HCT116 (cell line): ENCODE measurements at regions not wholly inside any gene's neighbourhood (a gene's known extent, or its start where the extent isn't known, plus 50 kb on each side); places are given as distances from the start of the nearest gene placed in this dataset.

Experiments
- ATAC-seq: fragments of 200-7000 bp; cut with Tn5 transposase; 2 replicates; pipeline ENCODE4 v1.9.1; 2020; ENCODE audit warnings: mild to moderate bottlenecking, moderate library complexity
- BruUV-seq: library from RNA; stranded (reverse); fragments of 400-500 nt; replicated peaks from 2 replicates; lab custom pipeline; 2021; lab: Mats Ljungman, UMichigan
- CTCF ChIA-PET: fragments of 300-600 bp; sonication (Branson Sonifier 250); formaldehyde crosslinking; loops from one replicate; lab custom pipeline; 2021; ENCODE audit warnings: antibody characterized with exemption; lab: Charles Lee
- POLR2A ChIA-PET: fragments of 300-600, 350-600 bp; sonication (Branson Sonifier 250); formaldehyde crosslinking; loops from one replicate; lab custom pipeline; 2021; ENCODE audit warnings: antibody characterized with exemption; lab: Charles Lee
- RAD21 ChIA-PET, 2 experiments: fragments of 300-600 bp; sonication (Branson Sonifier 250); formaldehyde crosslinking; loops; one replicate each; lab custom pipeline; 2023; ENCODE audit warnings: low total read pairs in 2 of 2; ENCODE audit not compliant: uncharacterized antibody in 2 of 2, unreplicated experiment in 2 of 2, low non-redundant PET in 1 of 2; lab: Charles Lee
- DNase-seq: peaks from one replicate; pipeline ENCODE4 v3.0.0-alpha.2; 2010; ENCODE audit warnings: low read depth, low spot score
- H2AFZ ChIP-seq: fragments of 200-600 bp; shearing (Covaris generic), sonication (generic); 2 replicates; pipeline ENCODE4 v1.6.1; 2017; ENCODE audit warnings: low read depth, mixed run types, mixed read lengths, antibody characterized with exemption, low read length; ENCODE audit not compliant: poor library complexity, severe bottlenecking
- H3K27ac ChIP-seq: 2 replicates; pipeline ENCODE4 v1.5.1; 2012; ENCODE audit warnings: low read depth, low read length
- H3K27me3 ChIP-seq: fragments of 200-600 bp; sonication (generic); 2 replicates; pipeline ENCODE4 v1.6.1; 2016; ENCODE audit warnings: mixed run types, low read length, mixed read lengths; ENCODE audit not compliant: insufficient read depth
- H3K36me3 ChIP-seq, 2 experiments: fragments of 200-500 bp in 1 of 2; fragments of 200-600 bp in 1 of 2; sonication (Bioruptor generic) in 1 of 2; sonication (generic) in 1 of 2; 2 replicates each; pipeline versions ENCODE4 v1.5.1 to v1.6.1; 2014 to 2016; ENCODE audit warnings: low read length in 2 of 2, inconsistent platforms in 1 of 2, mixed read lengths in 1 of 2, mixed run types in 1 of 2; ENCODE audit not compliant: insufficient read depth in 2 of 2, control insufficient read depth in 1 of 2
- H3K4me1 ChIP-seq, 2 experiments: fragments of 200-600 bp in 1 of 2; sonication (generic) in 1 of 2; 2 replicates each; pipeline versions ENCODE4 v1.5.1 to v1.6.1; 2012 to 2017; ENCODE audit warnings: low read length in 2 of 2, inconsistent platforms in 1 of 2, mild to moderate bottlenecking in 1 of 2, mixed read lengths in 1 of 2, mixed run types in 1 of 2, moderate library complexity in 1 of 2; ENCODE audit not compliant: insufficient read depth in 2 of 2, control insufficient read depth in 1 of 2
- H3K4me2 ChIP-seq: fragments of 200-600 bp; sonication (generic); 2 replicates; pipeline ENCODE4 v1.6.1; 2017; ENCODE audit warnings: mixed run types, low read length, mixed read lengths
- H3K4me3 ChIP-seq, 2 experiments: fragments of 200-600 bp in 1 of 2; sonication (generic) in 1 of 2; replicated peaks in 1 of 2; 2 replicates each; pipeline ENCODE4 v1.5.1; 2011 to 2016; ENCODE audit warnings: low read length in 2 of 2, control low read depth in 1 of 2, low read depth in 1 of 2, mild to moderate bottlenecking in 1 of 2, mixed read lengths in 1 of 2, mixed run types in 1 of 2
- H3K79me2 ChIP-seq: fragments of 200-600 bp; sonication (generic); 2 replicates; pipeline ENCODE4 v1.6.1; 2017; ENCODE audit warnings: mild to moderate bottlenecking, mixed run types, low read length, moderate library complexity, mixed read lengths; ENCODE audit not compliant: insufficient read depth
- H3K9ac ChIP-seq: fragments of 200-600 bp; sonication (generic); 2 replicates; pipeline ENCODE4 v1.6.1; 2016; ENCODE audit warnings: low read length, mixed read lengths
- H3K9me2 ChIP-seq: fragments of 200-600 bp; sonication (generic), shearing (Covaris generic); 2 replicates; pipeline ENCODE4 v1.6.1; 2017; ENCODE audit warnings: mixed run types, mild to moderate bottlenecking, moderate library complexity; ENCODE audit not compliant: insufficient read depth
- H3K9me3 ChIP-seq, 2 experiments: fragments of 200-500 bp in 1 of 2; fragments of 200-600 bp in 1 of 2; sonication (Bioruptor generic) in 1 of 2; sonication (generic) in 1 of 2; 2 replicates each; pipeline ENCODE4 v1.6.1; 2014 to 2017; ENCODE audit warnings: low read length in 2 of 2, mixed read lengths in 2 of 2, inconsistent platforms in 1 of 2, low read depth in 1 of 2, mild to moderate bottlenecking in 1 of 2, mixed run types in 1 of 2, moderate library complexity in 1 of 2; ENCODE audit not compliant: control insufficient read depth in 1 of 2, insufficient read depth in 1 of 2
- H4K20me1 ChIP-seq: fragments of 200-600 bp; sonication (generic), shearing (Covaris generic); 2 replicates; pipeline ENCODE4 v1.6.1; 2017; ENCODE audit warnings: mixed run types, mild to moderate bottlenecking, moderate library complexity; ENCODE audit not compliant: insufficient read depth
- CBX3 ChIP-seq: IDR thresholded peaks from 2 replicates; pipeline ENCODE4 v1.6.1; 2012; ENCODE audit warnings: low read depth
- CEBPB ChIP-seq: IDR thresholded peaks from 2 replicates; pipeline ENCODE4 v1.6.1; 2012; ENCODE audit warnings: low read depth
- EZH2 ChIP-seq: fragments of 200-600 bp; sonication (generic); IDR thresholded peaks from 2 replicates; pipeline ENCODE4 v1.6.1; 2017; ENCODE audit warnings: antibody characterized with exemption, mixed run types
- EZH2phosphoT487 ChIP-seq: fragments of 200-600 bp; IDR thresholded peaks from 2 replicates; pipeline ENCODE4 v1.6.1; 2018; ENCODE audit warnings: antibody characterized with exemption, borderline replicate concordance
- FOSL1 ChIP-seq: IDR thresholded peaks from 2 replicates; pipeline ENCODE4 v1.6.1; 2012; ENCODE audit warnings: low read depth
- POLR2AphosphoS5 ChIP-seq: IDR thresholded peaks from 2 replicates; pipeline ENCODE4 v1.6.1; 2011; ENCODE audit warnings: mild to moderate bottlenecking, low read depth, low read length, moderate library complexity
- SIN3A ChIP-seq: IDR thresholded peaks from 2 replicates; pipeline ENCODE4 v1.6.1; 2012; ENCODE audit warnings: low read depth
- SP1 ChIP-seq: IDR thresholded peaks from 2 replicates; pipeline ENCODE4 v1.6.1; 2012; ENCODE audit warnings: low read depth
- TCF7L2 ChIP-seq: IDR thresholded peaks from 2 replicates; pipeline ENCODE4 v1.7.0; 2011; ENCODE audit warnings: borderline replicate concordance, inconsistent platforms; ENCODE audit not compliant: insufficient read depth, insufficient read length; ENCODE audit errors: extremely low read depth
- YY1 ChIP-seq: IDR thresholded peaks from 2 replicates; pipeline ENCODE4 v1.6.1; 2011; ENCODE audit warnings: low read length, low read depth, moderate library complexity, mild to moderate bottlenecking; ENCODE audit not compliant: insufficient replicate concordance; ENCODE audit errors: extremely low read depth
- ZNF274 ChIP-seq: fragments of 200-500 bp; sonication (Bioruptor generic); IDR thresholded peaks from 2 replicates; pipeline ENCODE4 v1.6.1; 2014; ENCODE audit warnings: mild to moderate bottlenecking, low read depth, low read length, inconsistent platforms
- intact Hi-C: fragments of 100-400 bp; cut with micrococcal nuclease; formaldehyde crosslinking; loops from 2 replicates; pipeline ENCODE4 v1.10.0; 2022
- TF ChIP-seq, protein P1 (sequence below): IDR thresholded peaks from 2 replicates; pipeline ENCODE4 v1.6.1; 2011; ENCODE audit warnings: mild to moderate bottlenecking, low read length, moderate library complexity; ENCODE audit not compliant: insufficient replicate concordance; ENCODE audit errors: extremely low read depth
- TF ChIP-seq, protein P2 (sequence below), 3 experiments: fragments of 200-600 bp in 1 of 3; sonication (generic) in 1 of 3; IDR thresholded peaks in 2 of 3; conservative IDR thresholded peaks in 1 of 3; 2 replicates each; pipeline ENCODE4 v1.5.1; 2012 to 2017; ENCODE audit warnings: low read depth in 2 of 3, low read length in 2 of 3, antibody characterized with exemption in 1 of 3, borderline replicate concordance in 1 of 3, control low read depth in 1 of 3, mild to moderate bottlenecking in 1 of 3, mixed read lengths in 1 of 3, mixed run types in 1 of 3, moderate library complexity in 1 of 3; ENCODE audit not compliant: insufficient read depth in 1 of 3
- TF ChIP-seq, protein P3 (sequence below): IDR thresholded peaks from 2 replicates; pipeline ENCODE4 v1.6.1; 2012

DNA sequence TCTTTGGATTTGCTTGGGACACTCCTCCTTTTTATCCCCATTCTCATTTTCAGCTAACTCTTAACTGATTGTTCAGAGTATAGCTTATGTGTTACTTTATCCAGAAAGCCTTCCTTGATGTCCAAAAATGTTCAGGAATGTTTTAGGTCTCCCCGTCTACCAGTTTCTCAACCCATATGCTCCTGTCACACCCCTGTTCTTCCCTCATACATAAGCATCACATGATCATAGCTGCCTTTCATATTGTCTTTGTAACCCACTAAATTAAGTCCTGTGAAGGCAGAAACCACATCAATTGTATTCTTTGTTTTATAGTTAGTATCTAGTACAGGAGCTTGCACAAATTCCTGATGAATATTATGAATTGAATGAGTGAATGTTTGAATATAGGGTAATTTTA, 321.9 kb upstream of the ACTBL2 start:
- no peak overlapping the region for H3K9ac ChIP-seq
- DNase-seq (no peak), ATAC-seq (no peak)
- BruUV-seq, result no TSS peak
- no peaks in the 10 kb centered on the region for H3K79me2 ChIP-seq
- no peaks in the 10 kb centered on the region for H3K36me3 ChIP-seq
- peaks cover 0 to 6% of the 10 kb centered on the region in 2 experiments; a peak in 1 of 4 replicates for H3K4me1 ChIP-seq
- POLR2A ChIA-PET, result no interaction called here
- peak overlapping the region; percentile 42 for H2AFZ ChIP-seq
- H3K4me2 ChIP-seq, result no peak overlapping the region
- H4K20me1 ChIP-seq, result no peaks in the 10 kb centered on the region
- TF ChIP-seq FOSL1, result no peak
- no peak for TF ChIP-seq TCF7L2
- no peak for TF ChIP-seq ZNF274
- no peak for TF ChIP-seq CBX3
- TF ChIP-seq, protein P1, sequence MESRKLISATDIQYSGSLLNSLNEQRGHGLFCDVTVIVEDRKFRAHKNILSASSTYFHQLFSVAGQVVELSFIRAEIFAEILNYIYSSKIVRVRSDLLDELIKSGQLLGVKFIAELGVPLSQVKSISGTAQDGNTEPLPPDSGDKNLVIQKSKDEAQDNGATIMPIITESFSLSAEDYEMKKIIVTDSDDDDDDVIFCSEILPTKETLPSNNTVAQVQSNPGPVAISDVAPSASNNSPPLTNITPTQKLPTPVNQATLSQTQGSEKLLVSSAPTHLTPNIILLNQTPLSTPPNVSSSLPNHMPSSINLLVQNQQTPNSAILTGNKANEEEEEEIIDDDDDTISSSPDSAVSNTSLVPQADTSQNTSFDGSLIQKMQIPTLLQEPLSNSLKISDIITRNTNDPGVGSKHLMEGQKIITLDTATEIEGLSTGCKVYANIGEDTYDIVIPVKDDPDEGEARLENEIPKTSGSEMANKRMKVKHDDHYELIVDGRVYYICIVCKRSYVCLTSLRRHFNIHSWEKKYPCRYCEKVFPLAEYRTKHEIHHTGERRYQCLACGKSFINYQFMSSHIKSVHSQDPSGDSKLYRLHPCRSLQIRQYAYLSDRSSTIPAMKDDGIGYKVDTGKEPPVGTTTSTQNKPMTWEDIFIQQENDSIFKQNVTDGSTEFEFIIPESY, result no peak
- TF ChIP-seq EZH2phosphoT487, result no peak
- TF ChIP-seq SP1, result no peak
- no peak for TF ChIP-seq CEBPB
- TF ChIP-seq YY1, result no peak
- no peak for TF ChIP-seq EZH2
- TF ChIP-seq, protein P2, sequence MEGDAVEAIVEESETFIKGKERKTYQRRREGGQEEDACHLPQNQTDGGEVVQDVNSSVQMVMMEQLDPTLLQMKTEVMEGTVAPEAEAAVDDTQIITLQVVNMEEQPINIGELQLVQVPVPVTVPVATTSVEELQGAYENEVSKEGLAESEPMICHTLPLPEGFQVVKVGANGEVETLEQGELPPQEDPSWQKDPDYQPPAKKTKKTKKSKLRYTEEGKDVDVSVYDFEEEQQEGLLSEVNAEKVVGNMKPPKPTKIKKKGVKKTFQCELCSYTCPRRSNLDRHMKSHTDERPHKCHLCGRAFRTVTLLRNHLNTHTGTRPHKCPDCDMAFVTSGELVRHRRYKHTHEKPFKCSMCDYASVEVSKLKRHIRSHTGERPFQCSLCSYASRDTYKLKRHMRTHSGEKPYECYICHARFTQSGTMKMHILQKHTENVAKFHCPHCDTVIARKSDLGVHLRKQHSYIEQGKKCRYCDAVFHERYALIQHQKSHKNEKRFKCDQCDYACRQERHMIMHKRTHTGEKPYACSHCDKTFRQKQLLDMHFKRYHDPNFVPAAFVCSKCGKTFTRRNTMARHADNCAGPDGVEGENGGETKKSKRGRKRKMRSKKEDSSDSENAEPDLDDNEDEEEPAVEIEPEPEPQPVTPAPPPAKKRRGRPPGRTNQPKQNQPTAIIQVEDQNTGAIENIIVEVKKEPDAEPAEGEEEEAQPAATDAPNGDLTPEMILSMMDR (IDR thresholded peaks at IDR 0.05 in 2 of 3, conservative IDR thresholded peaks at IDR 0.05 in 1 of 3; ENCODE audit: borderline replicate concordance in 1 of 3, insufficient read depth in 1 of 3, low read depth in 2 of 3, low read length in 2 of 3), result no peak
- TF ChIP-seq SIN3A, result no peak
- no peak for TF ChIP-seq POLR2AphosphoS5
- TF ChIP-seq, protein P3, sequence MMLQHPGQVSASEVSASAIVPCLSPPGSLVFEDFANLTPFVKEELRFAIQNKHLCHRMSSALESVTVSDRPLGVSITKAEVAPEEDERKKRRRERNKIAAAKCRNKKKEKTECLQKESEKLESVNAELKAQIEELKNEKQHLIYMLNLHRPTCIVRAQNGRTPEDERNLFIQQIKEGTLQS, result no peak
- TF ChIP-seq, all 23 proteins: peak for 0
- no peaks in the 10 kb centered on the region for H3K27me3 ChIP-seq
- no peak overlapping the region for H3K4me3 ChIP-seq
- no peak overlapping the region for H3K27ac ChIP-seq
- intact Hi-C loops, result no loop called here
- H3K9me3 ChIP-seq, result no peaks in the 10 kb centered on the region
- RAD21 ChIA-PET, result no interaction called here
- CTCF ChIA-PET, result no interaction called here
- H3K9me2 ChIP-seq, result no peaks in the 10 kb centered on the region
